Neural cell (in vitro differentiated cells): ENCODE measurements at regions not wholly inside any gene's neighbourhood (a gene's known extent, or its start where the extent isn't known, plus 50 kb on each side); places are given as distances from the start of the nearest gene placed in this dataset.

Experiments used
- H2AFZ ChIP-seq: fragments of 200-600, 300-800 bp; sonication (generic), shearing (Covaris generic); 2 replicates; pipeline ENCODE4 v1.6.0; 2014; ENCODE audit warnings: low read depth, mild to moderate bottlenecking, antibody characterized with exemption, low read length, moderate library complexity
- H3F3A ChIP-seq: fragments of 200-600 bp; shearing (Covaris generic); 2 replicates; pipeline ENCODE4 v1.6.1; 2016; ENCODE audit warnings: mild to moderate bottlenecking, moderate library complexity, mixed read lengths, antibody characterized with exemption, low read length; ENCODE audit not compliant: insufficient read depth, poor library complexity, severe bottlenecking
- H3K27ac ChIP-seq: fragments of 200-600, 300-800 bp; sonication (generic), shearing (Covaris generic); 2 replicates; pipeline ENCODE4 v1.5.1; 2014; ENCODE audit warnings: mild to moderate bottlenecking, low read length, moderate library complexity
- H3K27me3 ChIP-seq: fragments of 300-800, 200-600 bp; sonication (generic), shearing (Covaris generic); 2 replicates; pipeline ENCODE4 v1.6.0; 2014; ENCODE audit warnings: mild to moderate bottlenecking, low read depth, low read length, moderate library complexity; ENCODE audit not compliant: insufficient read depth
- H3K36me3 ChIP-seq: fragments of 300-800, 200-600 bp; sonication (generic), shearing (Covaris generic); 2 replicates; pipeline ENCODE4 v1.5.1; 2014; ENCODE audit warnings: mild to moderate bottlenecking, antibody characterized with exemption, low read length, moderate library complexity; ENCODE audit not compliant: insufficient read depth
- H3K4me2 ChIP-seq: fragments of 300-800, 200-600 bp; sonication (generic), shearing (Covaris generic); 2 replicates; pipeline ENCODE4 v1.6.0; 2014; ENCODE audit warnings: mild to moderate bottlenecking, low read length
- H3K4me3 ChIP-seq: fragments of 300-800, 200-600 bp; sonication (generic), shearing (Covaris generic); 2 replicates; pipeline ENCODE4 v1.5.1; 2014; ENCODE audit warnings: mild to moderate bottlenecking, low read length, moderate library complexity
- H3K79me2 ChIP-seq: fragments of 200-600 bp; shearing (Covaris generic); replicated peaks from 2 replicates; pipeline ENCODE4 v1.6.0; 2014; ENCODE audit warnings: mild to moderate bottlenecking, low read length, moderate library complexity; ENCODE audit not compliant: insufficient read depth
- H3K9ac ChIP-seq: fragments of 300-800, 200-600 bp; sonication (generic), shearing (Covaris generic); 2 replicates; pipeline ENCODE4 v1.6.1; 2016; ENCODE audit warnings: mild to moderate bottlenecking, low read length, mixed read lengths
- H3K9me2 ChIP-seq: fragments of 200-600 bp; shearing (Covaris generic); 2 replicates; pipeline ENCODE4 v1.6.1; 2016; ENCODE audit warnings: mild to moderate bottlenecking, low read length, mixed read lengths; ENCODE audit not compliant: insufficient read depth
- H3K9me3 ChIP-seq: fragments of 200-600, 300-800 bp; sonication (generic), shearing (Covaris generic); 2 replicates; pipeline ENCODE4 v1.6.1; 2016; ENCODE audit warnings: mild to moderate bottlenecking, mixed run types, low read length, moderate library complexity, mixed read lengths
- H4K20me1 ChIP-seq: fragments of 200-600 bp; shearing (Covaris generic); 2 replicates; pipeline ENCODE4 v1.6.1; 2016; ENCODE audit warnings: mild to moderate bottlenecking, mixed run types; ENCODE audit not compliant: insufficient read depth
- EP300 ChIP-seq: fragments of 450-650 bp; conservative IDR thresholded peaks from 2 replicates; pipeline ENCODE4 v1.6.1; 2014; ENCODE audit warnings: antibody characterized with exemption, mild to moderate bottlenecking, moderate library complexity; ENCODE audit not compliant: poor library complexity, severe bottlenecking
- EZH2 ChIP-seq: fragments of 200-600, 300-800 bp; shearing (Covaris generic), sonication (generic); IDR thresholded peaks from 2 replicates; pipeline ENCODE4 v1.6.1; 2014; ENCODE audit warnings: antibody characterized with exemption, low read length, borderline replicate concordance, mild to moderate bottlenecking; ENCODE audit not compliant: insufficient read depth, poor library complexity, severe bottlenecking
- MXI1 ChIP-seq: fragments of 450-650 bp; conservative IDR thresholded peaks from 2 replicates; pipeline ENCODE4 v1.6.1; 2014; ENCODE audit warnings: antibody characterized with exemption, mild to moderate bottlenecking; ENCODE audit not compliant: poor library complexity, severe bottlenecking
- POLR2AphosphoS5 ChIP-seq: IDR thresholded peaks from 2 replicates; pipeline ENCODE4 v1.6.1; 2012
- RAD21 ChIP-seq: fragments of 450-650 bp; conservative IDR thresholded peaks from 2 replicates; pipeline ENCODE4 v1.6.1; 2014; ENCODE audit warnings: antibody characterized with exemption, mild to moderate bottlenecking, moderate library complexity
- SMC3 ChIP-seq: fragments of 450-650 bp; conservative IDR thresholded peaks from 2 replicates; pipeline ENCODE4 v1.6.1; 2014; ENCODE audit warnings: antibody characterized with exemption, mild to moderate bottlenecking, moderate library complexity; ENCODE audit not compliant: poor library complexity
- TAF1 ChIP-seq: IDR thresholded peaks from 2 replicates; pipeline ENCODE4 v1.6.1; 2012; ENCODE audit warnings: low read depth
- TF ChIP-seq, protein P1 (sequence below): fragments of 450-650 bp; IDR thresholded peaks from 2 replicates; pipeline ENCODE4 v1.5.1; 2014; ENCODE audit warnings: antibody characterized with exemption, mild to moderate bottlenecking, moderate library complexity; ENCODE audit not compliant: poor library complexity, severe bottlenecking
- TF ChIP-seq, protein P2 (sequence below): IDR thresholded peaks from 2 replicates; pipeline ENCODE4 v1.6.1; 2012; ENCODE audit warnings: borderline replicate concordance

DNA sequence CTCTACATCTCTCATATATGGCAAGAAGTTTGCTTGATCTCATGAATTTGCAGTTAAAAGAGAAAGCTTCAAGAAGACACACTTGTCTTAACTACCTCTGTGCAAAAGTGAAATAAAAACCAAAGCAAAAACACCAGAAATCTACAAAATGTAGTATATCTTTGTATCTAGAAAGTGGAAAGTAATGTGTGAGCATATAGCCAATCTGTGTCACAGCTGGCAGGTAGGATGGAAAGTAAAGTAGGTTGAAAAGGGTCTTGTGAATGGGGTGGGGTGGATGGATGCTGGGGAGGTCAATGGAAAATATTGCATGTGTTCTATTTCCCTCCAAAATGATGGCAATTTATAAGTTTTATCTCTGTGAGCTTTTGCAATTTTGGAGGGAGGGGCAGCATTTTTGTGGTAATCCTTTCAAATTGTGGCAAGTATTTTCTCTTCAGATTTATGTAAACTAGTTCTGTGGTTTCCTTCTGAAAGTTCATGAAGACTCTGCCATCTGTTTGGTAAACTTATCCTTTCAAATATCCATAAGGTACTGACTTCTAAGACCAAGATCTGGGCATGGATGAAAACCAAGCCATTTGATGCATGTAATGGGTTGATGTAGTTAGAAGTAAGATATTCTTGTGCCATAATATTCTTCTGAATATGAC, 215.9 kb upstream of the GIMD1 start:
- Histone ChIP-seq H4K20me1 (no peaks in the 10 kb centered on the region), H3K79me2 (no peaks in the 10 kb centered on the region), H3K36me3 (no peaks in the 10 kb centered on the region), H3F3A (no peaks in the 10 kb centered on the region), H3K9me3 (no peaks in the 10 kb centered on the region), H3K9ac (no peak overlapping the region), H3K4me2 (no peak overlapping the region), H3K9me2 (no peaks in the 10 kb centered on the region), H3K4me3 (no peak overlapping the region), H3K27me3 (no peaks in the 10 kb centered on the region), H2AFZ (no peak overlapping the region), H3K27ac (no peak overlapping the region)
- TF ChIP-seq RAD21: no peak
- TF ChIP-seq EP300: no peak
- no peak for TF ChIP-seq MXI1
- TF ChIP-seq TAF1: no peak
- TF ChIP-seq, protein P1, sequence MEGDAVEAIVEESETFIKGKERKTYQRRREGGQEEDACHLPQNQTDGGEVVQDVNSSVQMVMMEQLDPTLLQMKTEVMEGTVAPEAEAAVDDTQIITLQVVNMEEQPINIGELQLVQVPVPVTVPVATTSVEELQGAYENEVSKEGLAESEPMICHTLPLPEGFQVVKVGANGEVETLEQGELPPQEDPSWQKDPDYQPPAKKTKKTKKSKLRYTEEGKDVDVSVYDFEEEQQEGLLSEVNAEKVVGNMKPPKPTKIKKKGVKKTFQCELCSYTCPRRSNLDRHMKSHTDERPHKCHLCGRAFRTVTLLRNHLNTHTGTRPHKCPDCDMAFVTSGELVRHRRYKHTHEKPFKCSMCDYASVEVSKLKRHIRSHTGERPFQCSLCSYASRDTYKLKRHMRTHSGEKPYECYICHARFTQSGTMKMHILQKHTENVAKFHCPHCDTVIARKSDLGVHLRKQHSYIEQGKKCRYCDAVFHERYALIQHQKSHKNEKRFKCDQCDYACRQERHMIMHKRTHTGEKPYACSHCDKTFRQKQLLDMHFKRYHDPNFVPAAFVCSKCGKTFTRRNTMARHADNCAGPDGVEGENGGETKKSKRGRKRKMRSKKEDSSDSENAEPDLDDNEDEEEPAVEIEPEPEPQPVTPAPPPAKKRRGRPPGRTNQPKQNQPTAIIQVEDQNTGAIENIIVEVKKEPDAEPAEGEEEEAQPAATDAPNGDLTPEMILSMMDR: no peak

DNA sequence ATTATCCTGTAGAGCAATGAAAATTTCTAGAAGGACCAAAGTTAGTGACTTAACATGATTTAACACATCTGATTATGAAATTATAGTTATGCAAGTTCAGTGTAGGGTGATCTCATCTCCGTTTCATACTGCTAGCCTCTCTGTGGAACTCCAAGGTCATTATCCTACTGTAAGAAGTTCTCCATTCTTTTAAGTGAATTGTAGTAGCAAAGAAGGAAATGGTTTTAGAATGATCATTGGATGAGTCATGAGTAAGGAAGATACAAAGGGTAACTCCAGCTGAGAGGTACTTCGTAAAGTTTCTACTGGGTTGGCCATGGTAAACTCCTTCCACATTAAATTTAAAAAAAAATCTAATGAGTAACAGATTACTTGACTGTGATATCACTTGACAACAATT, 215.0 kb upstream of the GIMD1 start:
- Histone ChIP-seq H3K79me2 (no peaks in the 10 kb centered on the region), H3K27me3 (no peaks in the 10 kb centered on the region), H3K27ac (no peak overlapping the region), H2AFZ (no peak overlapping the region), H4K20me1 (no peaks in the 10 kb centered on the region), H3K4me2 (no peak overlapping the region), H3K36me3 (no peaks in the 10 kb centered on the region), H3K9ac (no peak overlapping the region), H3K9me2 (no peaks in the 10 kb centered on the region), H3K9me3 (no peaks in the 10 kb centered on the region), H3F3A (no peaks in the 10 kb centered on the region), H3K4me3 (no peak overlapping the region)
- TF ChIP-seq POLR2AphosphoS5 (no peak), TAF1 (no peak), SMC3 (no peak), RAD21 (no peak), EP300 (no peak), EZH2 (no peak), MXI1 (no peak)
- TF ChIP-seq, protein P1: no peak
- TF ChIP-seq, protein P2, sequence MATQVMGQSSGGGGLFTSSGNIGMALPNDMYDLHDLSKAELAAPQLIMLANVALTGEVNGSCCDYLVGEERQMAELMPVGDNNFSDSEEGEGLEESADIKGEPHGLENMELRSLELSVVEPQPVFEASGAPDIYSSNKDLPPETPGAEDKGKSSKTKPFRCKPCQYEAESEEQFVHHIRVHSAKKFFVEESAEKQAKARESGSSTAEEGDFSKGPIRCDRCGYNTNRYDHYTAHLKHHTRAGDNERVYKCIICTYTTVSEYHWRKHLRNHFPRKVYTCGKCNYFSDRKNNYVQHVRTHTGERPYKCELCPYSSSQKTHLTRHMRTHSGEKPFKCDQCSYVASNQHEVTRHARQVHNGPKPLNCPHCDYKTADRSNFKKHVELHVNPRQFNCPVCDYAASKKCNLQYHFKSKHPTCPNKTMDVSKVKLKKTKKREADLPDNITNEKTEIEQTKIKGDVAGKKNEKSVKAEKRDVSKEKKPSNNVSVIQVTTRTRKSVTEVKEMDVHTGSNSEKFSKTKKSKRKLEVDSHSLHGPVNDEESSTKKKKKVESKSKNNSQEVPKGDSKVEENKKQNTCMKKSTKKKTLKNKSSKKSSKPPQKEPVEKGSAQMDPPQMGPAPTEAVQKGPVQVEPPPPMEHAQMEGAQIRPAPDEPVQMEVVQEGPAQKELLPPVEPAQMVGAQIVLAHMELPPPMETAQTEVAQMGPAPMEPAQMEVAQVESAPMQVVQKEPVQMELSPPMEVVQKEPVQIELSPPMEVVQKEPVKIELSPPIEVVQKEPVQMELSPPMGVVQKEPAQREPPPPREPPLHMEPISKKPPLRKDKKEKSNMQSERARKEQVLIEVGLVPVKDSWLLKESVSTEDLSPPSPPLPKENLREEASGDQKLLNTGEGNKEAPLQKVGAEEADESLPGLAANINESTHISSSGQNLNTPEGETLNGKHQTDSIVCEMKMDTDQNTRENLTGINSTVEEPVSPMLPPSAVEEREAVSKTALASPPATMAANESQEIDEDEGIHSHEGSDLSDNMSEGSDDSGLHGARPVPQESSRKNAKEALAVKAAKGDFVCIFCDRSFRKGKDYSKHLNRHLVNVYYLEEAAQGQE: no peak
